Spinal cord (tissue), 9 donors: ENCODE measurements at regions not wholly inside any gene's neighbourhood (a gene's known extent, or its start where the extent isn't known, plus 50 kb on each side); places are given as distances from the start of the nearest gene placed in this dataset.
A peak's percentile ranks its signal among the peaks of the same experiment; 100 is the strongest.
"Not testable (repeated sequence)": the region's sequence is repeated elsewhere in the genome, so short reads cannot be mapped to it uniquely, and the experiment has no call there.

ENCODE experiments used
- DNase-seq, 6 donors: peaks; one replicate each; pipeline versions ENCODE4 v3.0.0 to v3.0.0-alpha.2; 2013 to 2015; ENCODE audit warnings: low spot score in 6 of 6, low read depth in 4 of 6
- H3K27ac ChIP-seq: one replicate; pipeline ENCODE4 v1.5.1; 2013; ENCODE audit warnings: low read depth, low read length, control low read depth
- H3K27me3 ChIP-seq: one replicate; pipeline ENCODE4 v1.6.1; 2013; ENCODE audit warnings: low read length; ENCODE audit not compliant: control insufficient read depth, insufficient read depth
- H3K36me3 ChIP-seq: one replicate; pipeline ENCODE4 v1.6.1; 2013; ENCODE audit warnings: low read length; ENCODE audit not compliant: control insufficient read depth, insufficient read depth
- H3K4me1 ChIP-seq: one replicate; pipeline ENCODE4 v1.6.1; 2013; ENCODE audit warnings: low read length; ENCODE audit not compliant: control insufficient read depth, insufficient read depth
- H3K4me3 ChIP-seq: one replicate; pipeline ENCODE4 v1.5.1; 2013; ENCODE audit warnings: low read depth, low read length, control low read depth
- H3K9me3 ChIP-seq: one replicate; pipeline ENCODE4 v1.6.1; 2013; ENCODE audit warnings: low read length; ENCODE audit not compliant: control insufficient read depth, insufficient read depth
- WGBS: methylation state at CpG from one replicate; pipeline ENCODE4 v1.1.5; 2013; ENCODE audit warnings: missing lambda C conversion rate; ENCODE audit not compliant: insufficient coverage; 5-methylcytosine and 5-hydroxymethylcytosine counted together
- donor health status: healthy.

DNA sequence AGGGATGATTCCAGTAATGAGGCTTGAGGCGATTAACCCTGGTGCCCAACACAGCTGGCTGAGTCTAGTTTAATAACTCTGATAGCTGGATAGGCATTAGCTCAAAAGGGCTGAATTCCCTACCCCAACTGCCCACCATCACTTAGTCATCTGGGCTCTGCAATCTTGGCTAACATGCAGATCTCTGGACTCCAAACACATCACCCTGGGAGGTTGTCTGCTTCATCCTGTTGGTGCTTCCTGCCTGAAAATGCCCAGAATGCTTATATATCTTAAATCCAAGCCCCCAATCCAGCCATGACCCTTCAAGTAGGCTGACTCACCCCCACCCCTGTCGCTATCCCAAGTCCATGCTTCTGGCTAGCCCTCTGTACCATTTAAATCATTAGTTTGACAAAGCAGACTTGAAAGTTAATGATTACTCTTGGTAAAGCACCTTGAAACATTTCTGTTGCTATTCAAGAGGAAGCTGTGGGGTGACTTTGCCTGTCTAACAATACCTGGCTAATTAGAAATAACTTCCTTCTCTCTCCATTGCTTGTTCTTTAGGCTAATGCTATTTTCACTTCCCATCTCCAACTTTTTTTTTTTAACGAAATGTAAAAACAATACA, 107.0 kb upstream of the RORA start:
- no peak for DNase-seq
- Histone ChIP-seq H3K27me3 (no peaks in the 10 kb centered on the region), H3K27ac (no peak overlapping the region), H3K4me3 (no peak overlapping the region), H3K36me3 (no peaks in the 10 kb centered on the region), H3K9me3 (peaks cover 1% of the 10 kb centered on the region), H3K4me1 (no peaks in the 10 kb centered on the region)
- whole genome bisulfite sequencing = 94% methylated on average over 2 of the region's 3 CpGs

GRCh38 chr15:61334714-61335113, 105.6 kb upstream of the RORA start:
- not testable (repeated sequence) for H3K27ac ChIP-seq, H3K4me1 ChIP-seq

DNA sequence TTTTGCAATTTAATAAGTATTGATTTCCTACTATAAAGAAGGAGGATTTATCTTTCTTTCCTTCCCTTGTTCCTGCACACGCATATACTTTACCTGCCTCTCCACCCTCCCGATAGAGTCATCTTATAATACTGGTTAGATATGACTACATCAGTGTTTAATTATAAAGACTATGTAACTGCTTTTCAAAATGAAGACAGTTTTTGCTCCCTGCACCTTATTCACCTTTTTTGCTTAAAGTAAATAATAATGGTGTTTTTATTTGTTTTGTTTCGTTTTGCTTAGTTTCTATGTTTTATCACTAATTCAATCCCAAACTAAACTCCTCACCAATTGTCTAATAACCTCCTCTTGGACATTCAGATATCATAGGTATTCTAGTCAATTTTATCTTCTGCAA, 101.9 kb upstream of the RORA start:
- Histone ChIP-seq H3K27ac (no peak overlapping the region), H3K4me1 (peaks cover 4% of the 10 kb centered on the region), H3K27me3 (no peaks in the 10 kb centered on the region), H3K9me3 (peaks cover 1% of the 10 kb centered on the region), H3K36me3 (no peaks in the 10 kb centered on the region), H3K4me3 (no peak overlapping the region)
- DNase-seq = no peak
- WGBS = no CpG with 5 or more reads among the region's 3 CpGs

More at GRCh38 chr15:61334714-61335113, 105.6 kb upstream of the RORA start:
- not testable (repeated sequence) for H3K27me3 ChIP-seq, H3K36me3 ChIP-seq, DNase-seq, H3K9me3 ChIP-seq, H3K4me3 ChIP-seq
- 100% methylated on average over 1 of the region's 5 CpGs for WGBS

GRCh38 chr15:61327019-61327631, 98.0 kb upstream of the RORA start:
- Histone ChIP-seq H3K27me3 (no peaks in the 10 kb centered on the region), H3K36me3 (no peaks in the 10 kb centered on the region), H3K4me1 (peaks cover 4% of the 10 kb centered on the region), H3K4me3 (no peak overlapping the region), H3K27ac (no peak overlapping the region), H3K9me3 (no peaks in the 10 kb centered on the region)
- peak in 2 of 6 donors; percentile 9 to 53 for DNase-seq
- WGBS = 57% methylated on average over 1 of the region's 8 CpGs

GRCh38 chr15:61319892-61320291, 90.8 kb upstream of the RORA start:
- no peaks in the 10 kb centered on the region for H3K36me3 ChIP-seq
- H3K4me3 ChIP-seq = no peak overlapping the region
- H3K27ac ChIP-seq = no peak overlapping the region
- H3K27me3 ChIP-seq = no peaks in the 10 kb centered on the region
- no peaks in the 10 kb centered on the region for H3K9me3 ChIP-seq
- no peak for DNase-seq
- no peaks in the 10 kb centered on the region for H3K4me1 ChIP-seq
- WGBS = 100% methylated on average over 1 of the region's 2 CpGs

DNA sequence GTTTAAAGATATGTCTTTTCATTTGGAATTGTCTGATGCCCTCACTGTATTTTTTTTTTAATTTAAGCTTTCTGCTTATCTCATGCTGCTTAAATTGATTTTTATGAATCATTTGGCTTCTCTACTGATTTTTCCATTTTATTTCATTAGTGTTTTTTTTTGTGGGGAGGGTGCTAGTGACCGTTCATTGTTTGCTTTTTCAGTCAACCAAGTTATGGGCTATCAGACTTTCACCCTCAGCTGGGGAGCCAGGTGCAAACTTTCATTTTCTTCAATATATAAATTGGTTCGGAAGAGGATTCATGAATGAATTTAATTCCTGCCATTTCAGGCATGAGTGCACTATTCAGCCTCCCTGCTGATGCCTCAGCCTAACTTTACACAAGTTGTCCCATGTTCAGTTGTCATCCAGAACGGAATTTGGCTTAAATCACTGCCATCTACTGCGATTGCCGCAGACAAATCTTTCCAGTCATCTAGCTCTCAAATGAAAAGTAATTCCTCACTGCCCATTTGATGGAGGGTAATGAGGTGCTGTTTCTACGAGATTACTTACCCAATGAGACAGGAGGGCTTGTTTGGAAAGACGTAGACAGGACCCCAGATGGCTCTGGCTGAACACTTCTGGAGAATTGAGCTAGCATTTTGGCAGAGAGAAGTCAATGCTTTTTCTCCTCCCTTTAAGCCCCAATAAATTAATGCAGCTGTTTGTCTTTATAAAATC, 89.9 kb upstream of the RORA start:
- Histone ChIP-seq H3K4me3 (no peak overlapping the region), H3K27me3 (no peaks in the 10 kb centered on the region), H3K36me3 (no peaks in the 10 kb centered on the region), H3K27ac (no peak overlapping the region), H3K4me1 (no peaks in the 10 kb centered on the region), H3K9me3 (no peaks in the 10 kb centered on the region)
- 49% methylated on average over 3 of the region's 7 CpGs for WGBS
- DNase-seq = peak in 1 of 6 donors; percentile 49

GRCh38 chr15:61318301-61318700, 89.2 kb upstream of the RORA start:
- no peaks in the 10 kb centered on the region for H3K4me1 ChIP-seq
- H3K9me3 ChIP-seq = no peaks in the 10 kb centered on the region
- no peak overlapping the region for H3K27ac ChIP-seq
- H3K27me3 ChIP-seq = no peaks in the 10 kb centered on the region
- no peak overlapping the region for H3K4me3 ChIP-seq
- DNase-seq = peak in 1 of 6 donors; percentile 62
- 69% methylated on average over 5 of the region's 6 CpGs for WGBS
- no peaks in the 10 kb centered on the region for H3K36me3 ChIP-seq

- Histone ChIP-seq H3K27ac (no peak overlapping the region), H3K27me3 (no peaks in the 10 kb centered on the region), H3K9me3 (no peaks in the 10 kb centered on the region), H3K36me3 (no peaks in the 10 kb centered on the region), H3K4me3 (no peak overlapping the region), H3K4me1 (no peaks in the 10 kb centered on the region)
- WGBS = 95% methylated on average over 6 of the region's 6 CpGs
- no peak for DNase-seq
These were observed 86.4 kb upstream of the RORA start for GRCh38 chr15:61315471-61315870.

GRCh38 chr15:61314427-61314826, 85.3 kb upstream of the RORA start:
- Histone ChIP-seq H3K4me3 (no peak overlapping the region), H3K36me3 (no peaks in the 10 kb centered on the region), H3K27ac (no peak overlapping the region), H3K9me3 (no peaks in the 10 kb centered on the region), H3K27me3 (no peaks in the 10 kb centered on the region), H3K4me1 (no peaks in the 10 kb centered on the region)
- DNase-seq = no peak

- H3K27me3 ChIP-seq = no peaks in the 10 kb centered on the region
These were observed 80.5 kb upstream of the RORA start for GRCh38 chr15:61309617-61310016.

More at GRCh38 chr15:61309617-61310016, 80.5 kb upstream of the RORA start:
- no peaks in the 10 kb centered on the region for H3K36me3 ChIP-seq
- no peak overlapping the region for H3K27ac ChIP-seq
- H3K4me3 ChIP-seq = no peak overlapping the region
- no peaks in the 10 kb centered on the region for H3K4me1 ChIP-seq
- 97% methylated on average over 5 of the region's 5 CpGs for WGBS
- no peaks in the 10 kb centered on the region for H3K9me3 ChIP-seq
- DNase-seq = no peak
